ENCODE measurements at regions not wholly inside any gene's neighbourhood (a gene's known extent, or its start where the extent isn't known, plus 50 kb on each side); places are given as distances from the start of the nearest gene placed in this dataset.

GRCh38 chr2:16290311-16291020, 350.1 kb downstream of the MYCN start:
- TF ChIP-seq ZBTB44 (tag by site-specific recombination; IDR thresholded peaks at IDR 0.05) (no peak), ZNF510 (tag by site-specific recombination; IDR thresholded peaks at IDR 0.05; ENCODE audit: insufficient replicate concordance) (no peak), ZNF133 (tag by site-specific recombination; IDR thresholded peaks at IDR 0.05) (no peak), ZNF530 (tag by site-specific recombination; IDR thresholded peaks at IDR 0.05; ENCODE audit: low read depth) (no peak), OSR2 (tag by site-specific recombination; IDR thresholded peaks at IDR 0.05) (no peak), ZNF114 (tag by site-specific recombination; IDR thresholded peaks at IDR 0.05) (no peak), ZSCAN30 (tag by site-specific recombination; IDR thresholded peaks at IDR 0.05) (no peak), TCF7L2 (IDR thresholded peaks at IDR 0.05; ENCODE audit: borderline replicate concordance, low read depth, low read length) (no peak), ZNF660 (tag by site-specific recombination; IDR thresholded peaks at IDR 0.05) (no peak)
- TF ChIP-seq, protein P1, sequence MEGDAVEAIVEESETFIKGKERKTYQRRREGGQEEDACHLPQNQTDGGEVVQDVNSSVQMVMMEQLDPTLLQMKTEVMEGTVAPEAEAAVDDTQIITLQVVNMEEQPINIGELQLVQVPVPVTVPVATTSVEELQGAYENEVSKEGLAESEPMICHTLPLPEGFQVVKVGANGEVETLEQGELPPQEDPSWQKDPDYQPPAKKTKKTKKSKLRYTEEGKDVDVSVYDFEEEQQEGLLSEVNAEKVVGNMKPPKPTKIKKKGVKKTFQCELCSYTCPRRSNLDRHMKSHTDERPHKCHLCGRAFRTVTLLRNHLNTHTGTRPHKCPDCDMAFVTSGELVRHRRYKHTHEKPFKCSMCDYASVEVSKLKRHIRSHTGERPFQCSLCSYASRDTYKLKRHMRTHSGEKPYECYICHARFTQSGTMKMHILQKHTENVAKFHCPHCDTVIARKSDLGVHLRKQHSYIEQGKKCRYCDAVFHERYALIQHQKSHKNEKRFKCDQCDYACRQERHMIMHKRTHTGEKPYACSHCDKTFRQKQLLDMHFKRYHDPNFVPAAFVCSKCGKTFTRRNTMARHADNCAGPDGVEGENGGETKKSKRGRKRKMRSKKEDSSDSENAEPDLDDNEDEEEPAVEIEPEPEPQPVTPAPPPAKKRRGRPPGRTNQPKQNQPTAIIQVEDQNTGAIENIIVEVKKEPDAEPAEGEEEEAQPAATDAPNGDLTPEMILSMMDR (tag by site-specific recombination; IDR thresholded peaks at IDR 0.05) = no peak
- TF ChIP-seq, protein P2, sequence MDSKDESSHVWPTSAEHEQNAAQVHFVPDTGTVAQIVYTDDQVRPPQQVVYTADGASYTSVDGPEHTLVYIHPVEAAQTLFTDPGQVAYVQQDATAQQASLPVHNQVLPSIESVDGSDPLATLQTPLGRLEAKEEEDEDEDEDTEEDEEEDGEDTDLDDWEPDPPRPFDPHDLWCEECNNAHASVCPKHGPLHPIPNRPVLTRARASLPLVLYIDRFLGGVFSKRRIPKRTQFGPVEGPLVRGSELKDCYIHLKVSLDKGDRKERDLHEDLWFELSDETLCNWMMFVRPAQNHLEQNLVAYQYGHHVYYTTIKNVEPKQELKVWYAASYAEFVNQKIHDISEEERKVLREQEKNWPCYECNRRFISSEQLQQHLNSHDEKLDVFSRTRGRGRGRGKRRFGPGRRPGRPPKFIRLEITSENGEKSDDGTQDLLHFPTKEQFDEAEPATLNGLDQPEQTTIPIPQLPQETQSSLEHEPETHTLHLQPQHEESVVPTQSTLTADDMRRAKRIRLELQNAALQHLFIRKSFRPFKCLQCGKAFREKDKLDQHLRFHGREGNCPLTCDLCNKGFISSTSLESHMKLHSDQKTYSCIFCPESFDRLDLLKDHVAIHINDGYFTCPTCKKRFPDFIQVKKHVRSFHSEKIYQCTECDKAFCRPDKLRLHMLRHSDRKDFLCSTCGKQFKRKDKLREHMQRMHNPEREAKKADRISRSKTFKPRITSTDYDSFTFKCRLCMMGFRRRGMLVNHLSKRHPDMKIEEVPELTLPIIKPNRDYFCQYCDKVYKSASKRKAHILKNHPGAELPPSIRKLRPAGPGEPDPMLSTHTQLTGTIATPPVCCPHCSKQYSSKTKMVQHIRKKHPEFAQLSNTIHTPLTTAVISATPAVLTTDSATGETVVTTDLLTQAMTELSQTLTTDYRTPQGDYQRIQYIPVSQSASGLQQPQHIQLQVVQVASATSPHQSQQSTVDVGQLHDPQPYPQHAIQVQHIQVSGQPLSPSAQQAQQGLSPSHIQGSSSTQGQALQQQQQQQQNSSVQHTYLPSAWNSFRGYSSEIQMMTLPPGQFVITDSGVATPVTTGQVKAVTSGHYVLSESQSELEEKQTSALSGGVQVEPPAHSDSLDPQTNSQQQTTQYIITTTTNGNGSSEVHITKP (tag by site-specific recombination; IDR thresholded peaks at IDR 0.05) = no peak
- TF ChIP-seq, protein P3, sequence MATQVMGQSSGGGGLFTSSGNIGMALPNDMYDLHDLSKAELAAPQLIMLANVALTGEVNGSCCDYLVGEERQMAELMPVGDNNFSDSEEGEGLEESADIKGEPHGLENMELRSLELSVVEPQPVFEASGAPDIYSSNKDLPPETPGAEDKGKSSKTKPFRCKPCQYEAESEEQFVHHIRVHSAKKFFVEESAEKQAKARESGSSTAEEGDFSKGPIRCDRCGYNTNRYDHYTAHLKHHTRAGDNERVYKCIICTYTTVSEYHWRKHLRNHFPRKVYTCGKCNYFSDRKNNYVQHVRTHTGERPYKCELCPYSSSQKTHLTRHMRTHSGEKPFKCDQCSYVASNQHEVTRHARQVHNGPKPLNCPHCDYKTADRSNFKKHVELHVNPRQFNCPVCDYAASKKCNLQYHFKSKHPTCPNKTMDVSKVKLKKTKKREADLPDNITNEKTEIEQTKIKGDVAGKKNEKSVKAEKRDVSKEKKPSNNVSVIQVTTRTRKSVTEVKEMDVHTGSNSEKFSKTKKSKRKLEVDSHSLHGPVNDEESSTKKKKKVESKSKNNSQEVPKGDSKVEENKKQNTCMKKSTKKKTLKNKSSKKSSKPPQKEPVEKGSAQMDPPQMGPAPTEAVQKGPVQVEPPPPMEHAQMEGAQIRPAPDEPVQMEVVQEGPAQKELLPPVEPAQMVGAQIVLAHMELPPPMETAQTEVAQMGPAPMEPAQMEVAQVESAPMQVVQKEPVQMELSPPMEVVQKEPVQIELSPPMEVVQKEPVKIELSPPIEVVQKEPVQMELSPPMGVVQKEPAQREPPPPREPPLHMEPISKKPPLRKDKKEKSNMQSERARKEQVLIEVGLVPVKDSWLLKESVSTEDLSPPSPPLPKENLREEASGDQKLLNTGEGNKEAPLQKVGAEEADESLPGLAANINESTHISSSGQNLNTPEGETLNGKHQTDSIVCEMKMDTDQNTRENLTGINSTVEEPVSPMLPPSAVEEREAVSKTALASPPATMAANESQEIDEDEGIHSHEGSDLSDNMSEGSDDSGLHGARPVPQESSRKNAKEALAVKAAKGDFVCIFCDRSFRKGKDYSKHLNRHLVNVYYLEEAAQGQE (tag by site-specific recombination; IDR thresholded peaks at IDR 0.05) = no peak
